ENCODE measurements at regions not wholly inside any gene's neighbourhood (a gene's known extent, or its start where the extent isn't known, plus 50 kb on each side); places are given as distances from the start of the nearest gene placed in this dataset.

- no peak overlapping the region for H3K27ac ChIP-seq (ENCODE audit: low read length, poor library complexity, severe bottlenecking)
- H3K79me1 ChIP-seq (replicated peaks; ENCODE audit: low read length, poor library complexity, severe bottlenecking), result no peaks in the 10 kb centered on the region
- WGBS, result 48% methylated on average over 3 of the region's 6 CpGs
- H3K9ac ChIP-seq (ENCODE audit: low read length), result peak overlapping the region; percentile 15
- H3K27me3 ChIP-seq (ENCODE audit: control insufficient read depth in 1 of 2, insufficient read depth in 1 of 2, low read length in 2 of 2), result peaks cover 0 to 54% of the 10 kb centered on the region in 2 experiments
- H4K8ac ChIP-seq (ENCODE audit: low read length), result no peak overlapping the region
- H2BK5ac ChIP-seq (ENCODE audit: low read depth, low read length, poor library complexity, severe bottlenecking), result no peak overlapping the region
- no peak overlapping the region for H2BK15ac ChIP-seq (ENCODE audit: low read depth, poor library complexity, severe bottlenecking)
- H3K4me2 ChIP-seq (ENCODE audit: low read length, poor library complexity, severe bottlenecking), result no peak overlapping the region
- H3K14ac ChIP-seq (ENCODE audit: low read length in 2 of 2), result no peak overlapping the region
- no peak overlapping the region for H3K4me3 ChIP-seq (ENCODE audit: insufficient read depth in 1 of 2, low read depth in 1 of 2, low read length in 2 of 2)
- peaks cover 9% of the 10 kb centered on the region for H3K4me1 ChIP-seq (ENCODE audit: control insufficient read depth, insufficient read depth, low read depth, low read length)
- no peak overlapping the region for H2BK120ac ChIP-seq (ENCODE audit: low read depth, low read length)
- H2AFZ ChIP-seq (ENCODE audit: low read depth, low read length), result no peak overlapping the region
- H4K91ac ChIP-seq (ENCODE audit: low read length), result no peak overlapping the region
- H3K36me3 ChIP-seq (ENCODE audit: control insufficient read depth in 1 of 2, insufficient read depth in 2 of 2, low read depth in 1 of 2, low read length in 2 of 2), result no peaks in the 10 kb centered on the region
- no peak overlapping the region for H2AK5ac ChIP-seq (ENCODE audit: low read length, severe bottlenecking)
- H2BK12ac ChIP-seq (ENCODE audit: low read length in 2 of 2), result no peak overlapping the region
- H3K4ac ChIP-seq (ENCODE audit: low read depth in 1 of 2, low read length in 2 of 2), result no peak overlapping the region
- H3K23ac ChIP-seq (ENCODE audit: low read length in 2 of 2), result no peak overlapping the region
- H3K18ac ChIP-seq (ENCODE audit: low read depth in 1 of 2, low read length in 2 of 2), result no peak overlapping the region
- no peaks in the 10 kb centered on the region for H3K9me3 ChIP-seq (ENCODE audit: control insufficient read depth, low read length)
- peak; percentile 61 for DNase-seq
These were observed 167.9 kb downstream of the SMIM20 start for GRCh38 chr4:26081795-26082498.

DNA sequence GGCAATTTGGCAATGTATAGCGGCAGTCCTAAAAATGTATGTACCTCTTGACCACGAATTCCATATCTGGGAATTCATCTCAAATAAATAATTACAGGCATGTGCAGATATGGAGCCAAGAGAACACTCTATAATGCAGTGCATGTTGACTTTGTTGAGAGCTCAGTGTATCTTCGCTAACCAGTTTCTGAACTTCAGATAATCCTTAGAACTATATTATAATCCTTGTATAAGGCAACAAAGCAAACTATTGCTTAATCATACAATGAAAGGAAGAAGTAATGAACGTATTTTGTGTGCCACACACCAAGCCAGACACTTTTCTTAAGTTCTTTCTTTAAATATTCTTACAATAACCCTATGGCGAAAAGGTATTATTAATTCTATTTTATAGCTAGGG, 168.5 kb downstream of the SMIM20 start:
- Histone ChIP-seq H4K8ac (ENCODE audit: low read length) (no peak overlapping the region), H2BK15ac (ENCODE audit: low read depth, poor library complexity, severe bottlenecking) (no peak overlapping the region), H3K4me2 (ENCODE audit: low read length, poor library complexity, severe bottlenecking) (no peak overlapping the region), H3K23ac (ENCODE audit: low read length in 2 of 2) (no peak overlapping the region), H2BK120ac (ENCODE audit: low read depth, low read length) (no peak overlapping the region), H2BK5ac (ENCODE audit: low read depth, low read length, poor library complexity, severe bottlenecking) (no peak overlapping the region), H3K79me1 (replicated peaks; ENCODE audit: low read length, poor library complexity, severe bottlenecking) (no peaks in the 10 kb centered on the region), H3K9ac (ENCODE audit: low read length) (no peak overlapping the region), H3K4me1 (ENCODE audit: control insufficient read depth, insufficient read depth, low read depth, low read length) (peaks cover 9% of the 10 kb centered on the region), H2AFZ (ENCODE audit: low read depth, low read length) (no peak overlapping the region), H3K4me3 (ENCODE audit: insufficient read depth in 1 of 2, low read depth in 1 of 2, low read length in 2 of 2) (no peak overlapping the region), H2BK12ac (ENCODE audit: low read length in 2 of 2) (no peak overlapping the region), H2AK5ac (ENCODE audit: low read length, severe bottlenecking) (no peak overlapping the region), H3K14ac (ENCODE audit: low read length in 2 of 2) (no peak overlapping the region), H3K4ac (ENCODE audit: low read depth in 1 of 2, low read length in 2 of 2) (no peak overlapping the region), H3K18ac (ENCODE audit: low read depth in 1 of 2, low read length in 2 of 2) (no peak overlapping the region), H4K91ac (ENCODE audit: low read length) (no peak overlapping the region), H3K27me3 (ENCODE audit: control insufficient read depth in 1 of 2, insufficient read depth in 1 of 2, low read length in 2 of 2) (peaks cover 0 to 60% of the 10 kb centered on the region in 2 experiments), H3K27ac (ENCODE audit: low read length, poor library complexity, severe bottlenecking) (no peak overlapping the region), H3K36me3 (ENCODE audit: control insufficient read depth in 1 of 2, insufficient read depth in 2 of 2, low read depth in 1 of 2, low read length in 2 of 2) (no peaks in the 10 kb centered on the region), H3K9me3 (ENCODE audit: control insufficient read depth, low read length) (no peaks in the 10 kb centered on the region)
- DNase-seq, result no peak
- whole genome bisulfite sequencing, result no CpG with 5 or more reads among the region's 5 CpGs

- Histone ChIP-seq H3K79me1 (replicated peaks; ENCODE audit: low read length, poor library complexity, severe bottlenecking) (no peaks in the 10 kb centered on the region), H3K4ac (ENCODE audit: low read depth in 1 of 2, low read length in 2 of 2) (no peak overlapping the region), H3K14ac (ENCODE audit: low read length in 2 of 2) (no peak overlapping the region), H3K23ac (ENCODE audit: low read length in 2 of 2) (no peak overlapping the region), H4K91ac (ENCODE audit: low read length) (no peak overlapping the region), H3K9me3 (ENCODE audit: control insufficient read depth, low read length) (no peaks in the 10 kb centered on the region), H3K4me1 (ENCODE audit: control insufficient read depth, insufficient read depth, low read depth, low read length) (peaks cover 9% of the 10 kb centered on the region), H3K27me3 (ENCODE audit: control insufficient read depth in 1 of 2, insufficient read depth in 1 of 2, low read length in 2 of 2) (peaks cover 0 to 73% of the 10 kb centered on the region in 2 experiments), H3K18ac (ENCODE audit: low read depth in 1 of 2, low read length in 2 of 2) (no peak overlapping the region), H2BK12ac (ENCODE audit: low read length in 2 of 2) (no peak overlapping the region), H3K9ac (ENCODE audit: low read length) (peak overlapping the region; percentile 79), H2BK15ac (ENCODE audit: low read depth, poor library complexity, severe bottlenecking) (no peak overlapping the region), H2AK5ac (ENCODE audit: low read length, severe bottlenecking) (no peak overlapping the region), H3K36me3 (ENCODE audit: control insufficient read depth in 1 of 2, insufficient read depth in 2 of 2, low read depth in 1 of 2, low read length in 2 of 2) (no peaks in the 10 kb centered on the region), H2BK120ac (ENCODE audit: low read depth, low read length) (no peak overlapping the region), H2BK5ac (ENCODE audit: low read depth, low read length, poor library complexity, severe bottlenecking) (no peak overlapping the region), H3K4me2 (ENCODE audit: low read length, poor library complexity, severe bottlenecking) (peak overlapping the region; percentile 40), H3K27ac (ENCODE audit: low read length, poor library complexity, severe bottlenecking) (no peak overlapping the region), H2AFZ (ENCODE audit: low read depth, low read length) (no peak overlapping the region), H3K4me3 (ENCODE audit: insufficient read depth in 1 of 2, low read depth in 1 of 2, low read length in 2 of 2) (no peak overlapping the region), H4K8ac (ENCODE audit: low read length) (no peak overlapping the region)
- 10% methylated on average over 4 of the region's 4 CpGs for WGBS
- DNase-seq, result peak; percentile 78
These were observed 170.0 kb downstream of the SMIM20 start for GRCh38 chr4:26083987-26084386.

GRCh38 chr4:26084414-26084813, 170.4 kb downstream of the SMIM20 start:
- H3K4me1 ChIP-seq (ENCODE audit: control insufficient read depth, insufficient read depth, low read depth, low read length), result peaks cover 9% of the 10 kb centered on the region
- no peak overlapping the region for H2BK5ac ChIP-seq (ENCODE audit: low read depth, low read length, poor library complexity, severe bottlenecking)
- no peak overlapping the region for H3K27ac ChIP-seq (ENCODE audit: low read length, poor library complexity, severe bottlenecking)
- no peaks in the 10 kb centered on the region for H3K36me3 ChIP-seq (ENCODE audit: control insufficient read depth in 1 of 2, insufficient read depth in 2 of 2, low read depth in 1 of 2, low read length in 2 of 2)
- no peak overlapping the region for H2AFZ ChIP-seq (ENCODE audit: low read depth, low read length)
- H3K23ac ChIP-seq (ENCODE audit: low read length in 2 of 2), result no peak overlapping the region
- no peak overlapping the region for H3K4me3 ChIP-seq (ENCODE audit: insufficient read depth in 1 of 2, low read depth in 1 of 2, low read length in 2 of 2)
- DNase-seq, result no peak
- no peak overlapping the region for H3K14ac ChIP-seq (ENCODE audit: low read length in 2 of 2)
- H3K79me1 ChIP-seq (replicated peaks; ENCODE audit: low read length, poor library complexity, severe bottlenecking), result no peaks in the 10 kb centered on the region
- H3K9me3 ChIP-seq (ENCODE audit: control insufficient read depth, low read length), result no peaks in the 10 kb centered on the region
- WGBS, result 94% methylated on average over 4 of the region's 4 CpGs
- no peak overlapping the region for H3K4ac ChIP-seq (ENCODE audit: low read depth in 1 of 2, low read length in 2 of 2)
- no peak overlapping the region for H4K91ac ChIP-seq (ENCODE audit: low read length)
- no peak overlapping the region for H4K8ac ChIP-seq (ENCODE audit: low read length)
- H2BK120ac ChIP-seq (ENCODE audit: low read depth, low read length), result no peak overlapping the region
- no peak overlapping the region for H2AK5ac ChIP-seq (ENCODE audit: low read length, severe bottlenecking)
- no peak overlapping the region for H3K4me2 ChIP-seq (ENCODE audit: low read length, poor library complexity, severe bottlenecking)
- H3K18ac ChIP-seq (ENCODE audit: low read depth in 1 of 2, low read length in 2 of 2), result no peak overlapping the region
- no peak overlapping the region for H2BK12ac ChIP-seq (ENCODE audit: low read length in 2 of 2)
- peak overlapping the region; percentile 79 for H3K9ac ChIP-seq (ENCODE audit: low read length)
- H3K27me3 ChIP-seq (ENCODE audit: control insufficient read depth in 1 of 2, insufficient read depth in 1 of 2, low read length in 2 of 2), result peaks cover 0 to 73% of the 10 kb centered on the region in 2 experiments
- H2BK15ac ChIP-seq (ENCODE audit: low read depth, poor library complexity, severe bottlenecking), result no peak overlapping the region
